ENCODE measurements at regions not wholly inside any gene's neighbourhood (a gene's known extent, or its start where the extent isn't known, plus 50 kb on each side); places are given as distances from the start of the nearest gene placed in this dataset.

DNA sequence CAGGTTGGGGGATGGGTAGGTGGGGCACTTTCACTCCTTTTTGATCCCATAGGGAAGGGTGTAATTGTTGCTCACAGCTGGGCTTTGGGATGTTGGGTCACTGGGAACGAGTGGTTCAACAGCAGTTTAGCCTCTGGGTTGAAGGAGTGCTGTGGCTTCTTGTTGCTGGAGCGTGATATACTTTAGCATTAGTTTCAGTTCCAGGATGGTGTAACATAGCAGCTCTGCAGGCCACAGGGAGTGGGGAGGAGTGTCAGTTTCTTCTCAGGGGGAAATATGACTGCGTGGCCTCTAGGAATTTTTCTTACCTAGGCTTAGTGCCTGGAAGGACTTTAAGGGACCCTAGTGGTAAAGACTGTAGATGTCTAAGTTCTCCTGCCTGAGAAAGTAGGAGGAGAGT is 1105.3 kb upstream of the TMPRSS15 start:
- TF ChIP-seq, protein P1, sequence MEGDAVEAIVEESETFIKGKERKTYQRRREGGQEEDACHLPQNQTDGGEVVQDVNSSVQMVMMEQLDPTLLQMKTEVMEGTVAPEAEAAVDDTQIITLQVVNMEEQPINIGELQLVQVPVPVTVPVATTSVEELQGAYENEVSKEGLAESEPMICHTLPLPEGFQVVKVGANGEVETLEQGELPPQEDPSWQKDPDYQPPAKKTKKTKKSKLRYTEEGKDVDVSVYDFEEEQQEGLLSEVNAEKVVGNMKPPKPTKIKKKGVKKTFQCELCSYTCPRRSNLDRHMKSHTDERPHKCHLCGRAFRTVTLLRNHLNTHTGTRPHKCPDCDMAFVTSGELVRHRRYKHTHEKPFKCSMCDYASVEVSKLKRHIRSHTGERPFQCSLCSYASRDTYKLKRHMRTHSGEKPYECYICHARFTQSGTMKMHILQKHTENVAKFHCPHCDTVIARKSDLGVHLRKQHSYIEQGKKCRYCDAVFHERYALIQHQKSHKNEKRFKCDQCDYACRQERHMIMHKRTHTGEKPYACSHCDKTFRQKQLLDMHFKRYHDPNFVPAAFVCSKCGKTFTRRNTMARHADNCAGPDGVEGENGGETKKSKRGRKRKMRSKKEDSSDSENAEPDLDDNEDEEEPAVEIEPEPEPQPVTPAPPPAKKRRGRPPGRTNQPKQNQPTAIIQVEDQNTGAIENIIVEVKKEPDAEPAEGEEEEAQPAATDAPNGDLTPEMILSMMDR (IDR thresholded peaks at IDR 0.05; ENCODE audit: extremely low read depth in 1 of 2, insufficient read depth in 1 of 2, low read depth in 1 of 2, low read length in 2 of 2): no peak
- TF ChIP-seq, protein P2, sequence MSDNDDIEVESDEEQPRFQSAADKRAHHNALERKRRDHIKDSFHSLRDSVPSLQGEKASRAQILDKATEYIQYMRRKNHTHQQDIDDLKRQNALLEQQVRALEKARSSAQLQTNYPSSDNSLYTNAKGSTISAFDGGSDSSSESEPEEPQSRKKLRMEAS (IDR thresholded peaks at IDR 0.05; ENCODE audit: insufficient read depth, insufficient read length): no peak
- TF ChIP-seq POLR2A (IDR thresholded peaks at IDR 0.05; ENCODE audit: low read depth, low read length) (no peak), POLR2AphosphoS5 (IDR thresholded peaks at IDR 0.05; ENCODE audit: insufficient read depth, low read depth, low read length) (no peak), EZH2 (IDR thresholded peaks at IDR 0.05; ENCODE audit: borderline replicate concordance, low read depth, low read length, severe bottlenecking) (no peak), MYC (IDR thresholded peaks at IDR 0.05; ENCODE audit: low read depth, low read length) (no peak), JUN (IDR thresholded peaks at IDR 0.05; ENCODE audit: borderline replicate concordance, insufficient read depth, insufficient read length, low read depth) (no peak)

All from endothelial cell of umbilical vein (primary cell).